ENCODE measurements at regions not wholly inside any gene's neighbourhood (a gene's known extent, or its start where the extent isn't known, plus 50 kb on each side); places are given as distances from the start of the nearest gene placed in this dataset.

GRCh38 chr10:112039823-112040222 is 143.7 kb downstream of the GPAM start:
- Histone ChIP-seq H3K4me1 (replicated peaks in 1 of 4; ENCODE audit: control insufficient read depth in 3 of 4, insufficient read depth in 4 of 4, low read length in 3 of 4) (no peaks in the 10 kb centered on the region), H3K18ac (ENCODE audit: extremely low read depth, low read length) (no peak overlapping the region), H4K20me1 (replicated peaks in 1 of 2; ENCODE audit: control insufficient read depth in 1 of 2, insufficient read depth in 2 of 2, low read length in 2 of 2) (no peaks in the 10 kb centered on the region), H4K91ac (replicated peaks; ENCODE audit: insufficient read length, low read length) (no peak overlapping the region), H3K4ac (replicated peaks; ENCODE audit: insufficient read length, low read depth, low read length) (no peak overlapping the region), H3K14ac (ENCODE audit: insufficient read length) (no peak overlapping the region), H3K56ac (replicated peaks; ENCODE audit: insufficient read length, low read depth, low read length) (no peak overlapping the region), H2BK20ac (ENCODE audit: low read length) (no peak overlapping the region), H2BK12ac (ENCODE audit: low read depth, low read length) (no peak overlapping the region), H3K9me3 (ENCODE audit: insufficient read depth in 2 of 2, low read depth in 1 of 2, low read length in 1 of 2) (no peaks in the 10 kb centered on the region), H3K27ac (ENCODE audit: low read depth, low read length) (no peak overlapping the region), H3K4me2 (ENCODE audit: insufficient read depth in 1 of 2, low read depth in 2 of 2, low read length in 2 of 2) (no peak overlapping the region), H3K4me3 (ENCODE audit: extremely low read depth in 1 of 4, insufficient read depth in 2 of 4, low read depth in 3 of 4, low read length in 4 of 4) (no peak overlapping the region), H4K5ac (ENCODE audit: insufficient read length, low read depth, low read length) (no peak overlapping the region), H2AFZ (ENCODE audit: low read length) (no peak overlapping the region), H3K23me2 (ENCODE audit: low read depth, low read length) (no peaks in the 10 kb centered on the region), H4K8ac (ENCODE audit: extremely low read depth, insufficient read depth, low read length) (no peak overlapping the region), H3K79me2 (ENCODE audit: control insufficient read depth in 1 of 2, insufficient read depth in 2 of 2, low read length in 2 of 2) (no peaks in the 10 kb centered on the region), H2BK15ac (ENCODE audit: low read length) (no peak overlapping the region), H2AK5ac (ENCODE audit: low read depth, low read length) (no peak overlapping the region), H2BK5ac (ENCODE audit: low read depth, low read length) (no peak overlapping the region), H2BK120ac (replicated peaks; ENCODE audit: low read depth, low read length) (no peak overlapping the region), H3K79me1 (ENCODE audit: low read depth, low read length) (no peaks in the 10 kb centered on the region), H3K23ac (ENCODE audit: insufficient read length) (no peak overlapping the region), H3K9ac (replicated peaks in 1 of 4; ENCODE audit: extremely low read depth in 1 of 4, low read depth in 3 of 4, low read length in 3 of 4) (no peak overlapping the region), H3K36me3 (ENCODE audit: control insufficient read depth in 2 of 4, insufficient read depth in 4 of 4, low read length in 3 of 4) (no peaks in the 10 kb centered on the region), H3K27me3 (replicated peaks in 1 of 4; ENCODE audit: control insufficient read depth in 3 of 4, extremely low read depth in 1 of 4, insufficient read depth in 3 of 4, low read length in 3 of 4) (no peaks in the 10 kb centered on the region)
- FAIRE-seq (no peak), DNase-seq (ENCODE audit: low read depth in 1 of 2, low spot score in 2 of 2) (no peak)
- 93% methylated on average over 3 of the region's 3 CpGs; no CpG with 5 or more reads in 1 of the 2 experiments for WGBS, 2 experiments (ENCODE audit: extremely low coverage in 1 of 2, insufficient coverage in 1 of 2, insufficient read length in 1 of 2, insufficient replicate concordance in 2 of 2, low coverage in 1 of 2, low lambda C conversion rate in 2 of 2, missing lambda C conversion rate in 1 of 2)
- CTCF ChIA-PET (ENCODE audit: partially characterized antibody) = interaction anchor here (1.7 to 2.3 kb wide), 2 partner anchors 14 to 97 kb away, joined by 3 to 12 read pairs; no protein-coding TSS in a partner anchor
- POLR2A ChIA-PET (ENCODE audit: partially characterized antibody) = no interaction called here
- TF ChIP-seq POLR2A (IDR thresholded peaks at IDR 0.05; ENCODE audit: control extremely low read depth in 1 of 2, low read depth in 2 of 2, low read length in 2 of 2) (no peak), ASH2L (IDR thresholded peaks at IDR 0.05; ENCODE audit: low read length) (no peak), GTF2F1 (IDR thresholded peaks at IDR 0.05; ENCODE audit: borderline replicate concordance, low read depth, low read length) (no peak), SRF (IDR thresholded peaks at IDR 0.05; ENCODE audit: low read depth, low read length) (no peak), JUN (IDR thresholded peaks at IDR 0.05; ENCODE audit: low read depth, low read length) (no peak), CEBPB (IDR thresholded peaks at IDR 0.05; ENCODE audit: low read depth, low read length) (no peak), SP2 (IDR thresholded peaks at IDR 0.05; ENCODE audit: low read length) (no peak), CHD1 (IDR thresholded peaks at IDR 0.05; ENCODE audit: low read depth, low read length) (no peak), CTCF (IDR thresholded peaks at IDR 0.05; ENCODE audit: control extremely low read depth in 1 of 3, insufficient read depth in 1 of 3, low read depth in 1 of 3, low read length in 3 of 3) (no peak), EP300 (IDR thresholded peaks at IDR 0.05; ENCODE audit: borderline replicate concordance in 1 of 2, low read depth in 2 of 2, low read length in 2 of 2) (no peak), JUND (IDR thresholded peaks at IDR 0.05; ENCODE audit: low read length) (no peak), E2F6 (IDR thresholded peaks at IDR 0.05) (no peak)

Data from H1 (cell line).